ENCODE measurements at regions not wholly inside any gene's neighbourhood (a gene's known extent, or its start where the extent isn't known, plus 50 kb on each side); places are given as distances from the start of the nearest gene placed in this dataset.

DNA sequence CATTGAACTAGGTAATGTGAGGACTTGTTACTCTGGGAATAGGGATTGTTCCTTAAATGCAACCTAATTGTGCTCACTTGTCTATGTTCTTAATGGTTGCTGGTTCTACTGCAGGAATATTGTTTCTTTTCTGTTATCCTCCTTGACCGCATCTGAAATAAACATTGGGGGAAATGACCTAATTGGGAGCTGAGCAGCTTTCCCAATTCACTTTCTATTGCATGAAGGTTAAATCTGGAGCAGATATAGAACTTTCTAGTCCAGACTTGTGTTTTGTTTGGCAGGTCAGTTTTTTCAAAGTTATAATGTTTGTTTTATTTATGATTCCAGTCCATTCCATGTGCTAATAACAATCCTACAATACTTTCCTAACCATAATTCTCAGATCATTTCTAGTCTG lies 981.0 kb upstream of the CITED2 start:
- no peak overlapping the region for H3K4me3 Mint-ChIP-seq
- no peak overlapping the region for H3K27ac Mint-ChIP-seq
- Histone ChIP-seq H3K36me3 (ENCODE audit: control insufficient read depth in 2 of 2, extremely low read depth in 1 of 2, insufficient read depth in 1 of 2, low read length in 1 of 2) (no peaks in the 10 kb centered on the region), H3K4me3 (ENCODE audit: control insufficient read depth in 1 of 2, extremely low read depth in 1 of 2, low read length in 1 of 2) (no peak overlapping the region), H3K9me3 (no peaks in the 10 kb centered on the region), H3K4me1 (ENCODE audit: control insufficient read depth in 1 of 2, extremely low read depth in 1 of 2, insufficient read depth in 2 of 2, low read length in 2 of 2) (no peaks in the 10 kb centered on the region), H3K27me3 (replicated peaks in 1 of 2; ENCODE audit: control insufficient read depth in 2 of 2, extremely low read depth in 1 of 2, insufficient read depth in 2 of 2, low read length in 1 of 2) (no peaks in the 10 kb centered on the region), H3K27ac (ENCODE audit: low read length) (no peak overlapping the region)
- ChIA-PET POLR2A (no interaction called here), CTCF (no interaction called here)
- H3K27me3 Mint-ChIP-seq, result peaks cover 0 to 3% of the 10 kb centered on the region in 2 donors
- no peaks in the 10 kb centered on the region for H3K9me3 Mint-ChIP-seq
- no peak for DNase-seq
- no peaks in the 10 kb centered on the region for H3K36me3 Mint-ChIP-seq
- no peaks in the 10 kb centered on the region for H3K4me1 Mint-ChIP-seq
- no peak for ATAC-seq (replicated peaks in 1 of 4)
- no CpG with 5 or more reads among the region's 1 CpG for WGBS (ENCODE audit: insufficient coverage)

DNA sequence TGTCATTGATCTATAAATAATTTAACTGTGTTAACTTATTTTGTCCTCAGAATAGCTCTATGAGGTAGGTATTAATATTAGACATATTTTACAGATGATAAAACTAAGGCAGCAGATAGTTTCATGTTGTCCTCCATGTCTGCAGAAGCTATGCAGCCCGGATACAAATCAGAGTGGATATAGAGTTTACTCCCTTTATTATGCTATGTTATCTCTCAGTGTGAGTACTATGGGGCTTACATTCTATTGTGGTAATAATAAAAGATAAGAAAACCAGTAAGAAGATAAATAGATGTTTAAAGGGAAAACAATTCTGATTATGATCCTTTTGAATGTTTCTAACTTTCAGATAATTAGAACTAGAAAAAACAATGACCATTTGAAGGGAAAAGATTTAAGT lies 979.8 kb upstream of the CITED2 start:
- no peaks in the 10 kb centered on the region for H3K9me3 Mint-ChIP-seq
- H3K36me3 ChIP-seq (ENCODE audit: control insufficient read depth in 2 of 2, extremely low read depth in 1 of 2, insufficient read depth in 1 of 2, low read length in 1 of 2), result no peaks in the 10 kb centered on the region
- H3K9me3 ChIP-seq, result no peaks in the 10 kb centered on the region
- DNase-seq (no peak), ATAC-seq (replicated peaks in 1 of 4) (no peak)
- H3K4me1 ChIP-seq (ENCODE audit: control insufficient read depth in 1 of 2, extremely low read depth in 1 of 2, insufficient read depth in 2 of 2, low read length in 2 of 2), result no peaks in the 10 kb centered on the region
- WGBS (ENCODE audit: insufficient coverage), result no CpG with 5 or more reads among the region's 1 CpG
- CTCF ChIA-PET, result no interaction called here
- no peak overlapping the region for H3K4me3 ChIP-seq (ENCODE audit: control insufficient read depth in 1 of 2, extremely low read depth in 1 of 2, low read length in 1 of 2)
- no peaks in the 10 kb centered on the region for H3K27me3 ChIP-seq (replicated peaks in 1 of 2; ENCODE audit: control insufficient read depth in 2 of 2, extremely low read depth in 1 of 2, insufficient read depth in 2 of 2, low read length in 1 of 2)
- peaks cover 0 to 3% of the 10 kb centered on the region in 2 donors for H3K27me3 Mint-ChIP-seq
- no peaks in the 10 kb centered on the region for H3K36me3 Mint-ChIP-seq
- no peak overlapping the region for H3K27ac Mint-ChIP-seq
- H3K4me3 Mint-ChIP-seq, result no peak overlapping the region
- POLR2A ChIA-PET, result no interaction called here
- H3K4me1 Mint-ChIP-seq, result no peaks in the 10 kb centered on the region
- no peak overlapping the region for H3K27ac ChIP-seq (ENCODE audit: low read length)

DNA sequence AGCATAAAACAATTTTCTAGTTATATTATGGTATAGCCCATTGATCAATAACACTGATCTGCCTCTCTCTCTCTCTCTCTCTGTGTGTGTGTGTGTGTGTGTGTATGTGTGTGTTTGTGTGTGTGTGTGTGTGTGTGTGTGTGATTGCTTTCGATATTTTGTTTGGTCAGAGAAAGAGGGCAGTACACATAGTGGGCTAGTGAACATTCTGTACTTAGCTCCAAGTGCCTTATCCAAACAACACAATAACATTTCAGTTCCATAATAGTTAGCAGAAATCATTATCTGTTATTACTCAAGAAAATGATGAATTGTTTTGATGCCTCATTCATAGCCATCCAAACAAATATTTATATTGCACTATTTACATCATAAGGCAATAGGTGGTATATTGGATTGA lies 979.1 kb upstream of the CITED2 start:
- ATAC-seq (replicated peaks in 1 of 4) (no peak), DNase-seq (no peak)
- WGBS (ENCODE audit: insufficient coverage), result no CpG with 5 or more reads among the region's 1 CpG
- no peaks in the 10 kb centered on the region for H3K4me1 Mint-ChIP-seq
- ChIA-PET CTCF (interaction anchor here in 1 of 2 donors (0.7 kb wide), 1 partner anchor 420 kb away, joined by 3 read pairs; no protein-coding TSS in a partner anchor), POLR2A (no interaction called here)
- Histone ChIP-seq H3K36me3 (ENCODE audit: control insufficient read depth in 2 of 2, extremely low read depth in 1 of 2, insufficient read depth in 1 of 2, low read length in 1 of 2) (no peaks in the 10 kb centered on the region), H3K27me3 (replicated peaks in 1 of 2; ENCODE audit: control insufficient read depth in 2 of 2, extremely low read depth in 1 of 2, insufficient read depth in 2 of 2, low read length in 1 of 2) (no peaks in the 10 kb centered on the region), H3K4me3 (ENCODE audit: control insufficient read depth in 1 of 2, extremely low read depth in 1 of 2, low read length in 1 of 2) (no peak overlapping the region), H3K9me3 (no peaks in the 10 kb centered on the region), H3K4me1 (ENCODE audit: control insufficient read depth in 1 of 2, extremely low read depth in 1 of 2, insufficient read depth in 2 of 2, low read length in 2 of 2) (no peaks in the 10 kb centered on the region), H3K27ac (ENCODE audit: low read length) (no peak overlapping the region)
- peaks cover 0 to 3% of the 10 kb centered on the region in 2 donors for H3K27me3 Mint-ChIP-seq
- H3K36me3 Mint-ChIP-seq, result no peaks in the 10 kb centered on the region
- H3K9me3 Mint-ChIP-seq, result no peaks in the 10 kb centered on the region
- no peak overlapping the region for H3K27ac Mint-ChIP-seq
- H3K4me3 Mint-ChIP-seq, result no peak overlapping the region

DNA sequence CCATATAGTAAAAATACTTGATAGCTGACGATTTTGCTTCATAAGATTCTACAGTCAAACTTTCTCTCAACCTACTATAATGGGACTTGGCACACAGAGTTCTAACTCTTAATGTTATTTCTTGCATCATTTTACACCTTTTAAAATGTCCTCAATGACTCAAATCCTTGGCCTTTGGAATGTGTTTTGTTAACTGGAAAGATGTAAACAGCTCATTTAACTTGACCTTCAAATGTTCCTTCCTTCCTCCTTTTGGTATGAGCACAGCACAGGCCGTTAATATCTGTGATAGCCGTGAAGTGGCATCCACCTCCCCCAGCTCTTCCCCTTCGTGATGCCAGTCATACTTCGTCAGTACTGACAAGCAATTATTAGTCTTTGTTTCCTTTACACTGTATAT lies 972.0 kb upstream of the CITED2 start:
- DNase-seq, result no peak
- H3K27ac ChIP-seq (ENCODE audit: low read length), result no peak overlapping the region
- H3K9me3 ChIP-seq, result no peaks in the 10 kb centered on the region
- 69% methylated on average over 2 of the region's 5 CpGs for WGBS (ENCODE audit: insufficient coverage)
- CTCF ChIA-PET, result no interaction called here
- H3K36me3 Mint-ChIP-seq, result no peaks in the 10 kb centered on the region
- no peak overlapping the region for H3K27ac Mint-ChIP-seq
- H3K4me1 Mint-ChIP-seq, result no peaks in the 10 kb centered on the region
- H3K4me3 Mint-ChIP-seq, result no peak overlapping the region
- no peaks in the 10 kb centered on the region for H3K4me1 ChIP-seq (ENCODE audit: control insufficient read depth in 1 of 2, extremely low read depth in 1 of 2, insufficient read depth in 2 of 2, low read length in 2 of 2)
- no peaks in the 10 kb centered on the region for H3K36me3 ChIP-seq (ENCODE audit: control insufficient read depth in 2 of 2, extremely low read depth in 1 of 2, insufficient read depth in 1 of 2, low read length in 1 of 2)
- no peaks in the 10 kb centered on the region for H3K27me3 ChIP-seq (replicated peaks in 1 of 2; ENCODE audit: control insufficient read depth in 2 of 2, extremely low read depth in 1 of 2, insufficient read depth in 2 of 2, low read length in 1 of 2)
- H3K27me3 Mint-ChIP-seq, result peaks cover 4 to 6% of the 10 kb centered on the region in 2 donors
- POLR2A ChIA-PET, result interaction anchor here in 1 of 2 donors (0.5 to 0.6 kb wide), 2 partner anchors 401 to 1798 kb away, joined by 8 to 10 read pairs; no protein-coding TSS in a partner anchor
- H3K9me3 Mint-ChIP-seq, result no peaks in the 10 kb centered on the region
- ATAC-seq (replicated peaks in 1 of 4), result no peak
- H3K4me3 ChIP-seq (ENCODE audit: control insufficient read depth in 1 of 2, extremely low read depth in 1 of 2, low read length in 1 of 2), result no peak overlapping the region

GRCh38 chr6:140345935-140346334 lies 971.5 kb upstream of the CITED2 start:
- H3K36me3 Mint-ChIP-seq, result no peaks in the 10 kb centered on the region
- CTCF ChIA-PET, result no interaction called here
- no peaks in the 10 kb centered on the region for H3K4me1 Mint-ChIP-seq
- Histone ChIP-seq H3K27ac (ENCODE audit: low read length) (no peak overlapping the region), H3K4me1 (ENCODE audit: control insufficient read depth in 1 of 2, extremely low read depth in 1 of 2, insufficient read depth in 2 of 2, low read length in 2 of 2) (no peaks in the 10 kb centered on the region), H3K4me3 (ENCODE audit: control insufficient read depth in 1 of 2, extremely low read depth in 1 of 2, low read length in 1 of 2) (no peak overlapping the region), H3K9me3 (no peaks in the 10 kb centered on the region), H3K27me3 (replicated peaks in 1 of 2; ENCODE audit: control insufficient read depth in 2 of 2, extremely low read depth in 1 of 2, insufficient read depth in 2 of 2, low read length in 1 of 2) (no peaks in the 10 kb centered on the region), H3K36me3 (ENCODE audit: control insufficient read depth in 2 of 2, extremely low read depth in 1 of 2, insufficient read depth in 1 of 2, low read length in 1 of 2) (no peaks in the 10 kb centered on the region)
- WGBS (ENCODE audit: insufficient coverage), result no CpG with 5 or more reads among the region's 3 CpGs
- H3K4me3 Mint-ChIP-seq, result no peak overlapping the region
- no peak for DNase-seq
- no peaks in the 10 kb centered on the region for H3K9me3 Mint-ChIP-seq
- no peak overlapping the region for H3K27ac Mint-ChIP-seq
- H3K27me3 Mint-ChIP-seq, result peaks cover 4 to 6% of the 10 kb centered on the region in 2 donors
- no peak for ATAC-seq (replicated peaks in 1 of 4)
- POLR2A ChIA-PET, result interaction anchor here in 1 of 2 donors (0.5 kb wide), 1 partner anchor 400 kb away, joined by 8 read pairs; no protein-coding TSS in a partner anchor

DNA sequence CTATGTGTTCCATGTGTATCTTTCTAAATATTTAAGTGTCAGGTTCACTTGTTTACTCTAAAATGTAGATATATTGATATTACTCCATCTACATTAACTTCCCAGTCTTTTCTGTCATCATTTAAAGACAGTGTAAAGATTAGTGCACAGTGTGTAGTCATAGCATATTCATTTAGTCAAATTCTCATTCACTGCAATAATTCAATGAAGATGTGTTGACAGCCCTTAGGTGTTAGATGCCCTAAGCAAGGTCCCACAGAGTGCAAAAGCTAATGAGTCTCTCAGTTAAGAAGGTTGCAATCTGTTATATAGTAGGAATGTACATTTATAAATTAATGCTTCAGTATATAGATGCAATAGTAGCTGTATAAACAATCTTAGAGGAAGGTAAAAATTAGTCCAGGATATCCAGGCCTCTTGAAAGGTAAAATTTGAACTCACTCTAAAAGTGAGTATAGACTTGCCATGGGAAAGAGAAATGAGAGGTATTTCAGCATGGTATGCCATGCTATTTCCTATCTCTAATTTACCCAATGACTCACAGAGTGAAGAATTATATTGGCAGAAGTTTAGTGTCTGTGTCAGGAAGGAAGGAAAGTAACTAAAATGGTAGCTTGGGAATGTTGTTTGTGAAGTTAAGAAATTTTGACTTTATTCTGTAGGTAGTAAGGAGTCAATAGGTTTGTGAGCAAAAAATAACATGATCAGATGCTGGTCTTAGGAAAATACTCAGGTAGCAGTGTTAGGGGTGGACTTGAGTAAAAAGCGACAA lies 969.9 kb upstream of the CITED2 start:
- ChIA-PET POLR2A (no interaction called here), CTCF (no interaction called here)
- H3K27me3 Mint-ChIP-seq, result peaks cover 4 to 6% of the 10 kb centered on the region in 2 donors
- H3K27ac ChIP-seq (ENCODE audit: low read length), result no peak overlapping the region
- no peak overlapping the region for H3K27ac Mint-ChIP-seq
- H3K36me3 Mint-ChIP-seq, result no peaks in the 10 kb centered on the region
- no peaks in the 10 kb centered on the region for H3K9me3 Mint-ChIP-seq
- no peaks in the 10 kb centered on the region for H3K4me1 ChIP-seq (ENCODE audit: control insufficient read depth in 1 of 2, extremely low read depth in 1 of 2, insufficient read depth in 2 of 2, low read length in 2 of 2)
- no peaks in the 10 kb centered on the region for H3K4me1 Mint-ChIP-seq
- DNase-seq (no peak), ATAC-seq (replicated peaks in 1 of 4) (no peak)
- H3K4me3 Mint-ChIP-seq, result no peak overlapping the region
- no peaks in the 10 kb centered on the region for H3K36me3 ChIP-seq (ENCODE audit: control insufficient read depth in 2 of 2, extremely low read depth in 1 of 2, insufficient read depth in 1 of 2, low read length in 1 of 2)
- H3K9me3 ChIP-seq, result no peaks in the 10 kb centered on the region
- no CpG with 5 or more reads among the region's 1 CpG for WGBS (ENCODE audit: insufficient coverage)
- no peak overlapping the region for H3K4me3 ChIP-seq (ENCODE audit: control insufficient read depth in 1 of 2, extremely low read depth in 1 of 2, low read length in 1 of 2)
- no peaks in the 10 kb centered on the region for H3K27me3 ChIP-seq (replicated peaks in 1 of 2; ENCODE audit: control insufficient read depth in 2 of 2, extremely low read depth in 1 of 2, insufficient read depth in 2 of 2, low read length in 1 of 2)

Measured in T-cell (primary cell).